Activated CD4-positive, alpha-beta T cell treated with anti-CD3 and anti-CD28 coated beads for 36 hours (primary cell): ENCODE measurements at regions not wholly inside any gene's neighbourhood (a gene's known extent, or its start where the extent isn't known, plus 50 kb on each side); places are given as distances from the start of the nearest gene placed in this dataset.
"Not testable (repeated sequence)": the region's sequence is repeated elsewhere in the genome, so short reads cannot be mapped to it uniquely, and the experiment has no call there.

Source experiments
- ATAC-seq: fragments of 200-7000 bp; cut with Tn5 transposase; one replicate; pipeline ENCODE4 v1.10.0; 2021; ENCODE audit warnings: mild to moderate bottlenecking, moderate library complexity
- CTCF ChIA-PET: fragments of 350-600 bp; sonication (Branson Sonifier 250); formaldehyde crosslinking; loops from one replicate; lab custom pipeline; 2021; ENCODE audit warnings: antibody characterized with exemption; lab: Charles Lee
- POLR2A ChIA-PET: fragments of 350-600 bp; sonication (Branson Sonifier 250); formaldehyde crosslinking; loops from one replicate; lab custom pipeline; 2021; ENCODE audit warnings: antibody characterized with exemption, inconsistent platforms; lab: Charles Lee
- DNase-seq: peaks from one replicate; pipeline ENCODE4 v3.0.0-alpha.2; 2020
- H3K27ac Mint-ChIP-seq: one replicate; pipeline ENCODE4 v1.8.0; 2021; ENCODE audit warnings: mixed read lengths
- H3K27me3 Mint-ChIP-seq: one replicate; pipeline ENCODE4 v1.8.0; 2021; ENCODE audit warnings: mixed read lengths
- H3K36me3 Mint-ChIP-seq: one replicate; pipeline ENCODE4 v1.8.0; 2021; ENCODE audit warnings: low read depth, mixed read lengths
- H3K4me1 Mint-ChIP-seq: one replicate; pipeline ENCODE4 v1.8.0; 2021; ENCODE audit warnings: mixed read lengths
- H3K4me3 Mint-ChIP-seq: one replicate; pipeline ENCODE4 v1.8.0; 2021; ENCODE audit warnings: mild to moderate bottlenecking, moderate library complexity, mixed read lengths
- H3K9me3 Mint-ChIP-seq: one replicate; pipeline ENCODE4 v1.8.0; 2021; ENCODE audit warnings: low read depth, mixed read lengths
- intact Hi-C, 2 experiments: fragments of 100-400 bp; cut with DNase I in 1 of 2; cut with micrococcal nuclease in 1 of 2; formaldehyde crosslinking; loops; one replicate each; pipeline versions ENCODE4 v1.14.2 to v1.15.1; 2022 to 2024; cut with DNase I, micrococcal nuclease

DNA sequence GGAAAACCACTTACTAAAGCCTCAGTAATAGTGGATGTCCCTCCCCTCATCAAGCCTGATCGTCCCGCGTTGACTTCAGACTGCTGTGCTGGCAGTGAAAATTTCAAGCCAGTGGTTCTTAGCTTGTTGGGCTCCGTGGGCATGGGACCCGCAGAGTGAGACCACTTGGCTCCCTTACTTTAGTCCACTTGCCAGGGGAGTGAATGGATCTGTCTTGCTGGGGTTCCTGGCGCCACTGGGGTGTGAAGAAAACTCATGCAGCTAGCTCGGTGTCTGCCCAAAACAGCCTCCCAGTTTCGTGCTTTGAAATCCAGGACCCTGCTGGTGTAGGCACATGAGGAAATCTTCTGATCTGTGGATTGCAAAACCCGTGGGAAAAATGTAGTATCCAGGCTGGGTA, 480.0 kb upstream of the IZUMO3 start:
- intact Hi-C loops, result no loop called here
- Mint-ChIP-seq H3K4me3 (no peak overlapping the region), H3K4me1 (no peaks in the 10 kb centered on the region), H3K27ac (no peak overlapping the region), H3K27me3 (no peaks in the 10 kb centered on the region), H3K9me3 (peaks cover 26% of the 10 kb centered on the region), H3K36me3 (no peaks in the 10 kb centered on the region)
- ATAC-seq, result no peak
- CTCF ChIA-PET, result no interaction called here
- no peak for DNase-seq
- POLR2A ChIA-PET, result no interaction called here

DNA sequence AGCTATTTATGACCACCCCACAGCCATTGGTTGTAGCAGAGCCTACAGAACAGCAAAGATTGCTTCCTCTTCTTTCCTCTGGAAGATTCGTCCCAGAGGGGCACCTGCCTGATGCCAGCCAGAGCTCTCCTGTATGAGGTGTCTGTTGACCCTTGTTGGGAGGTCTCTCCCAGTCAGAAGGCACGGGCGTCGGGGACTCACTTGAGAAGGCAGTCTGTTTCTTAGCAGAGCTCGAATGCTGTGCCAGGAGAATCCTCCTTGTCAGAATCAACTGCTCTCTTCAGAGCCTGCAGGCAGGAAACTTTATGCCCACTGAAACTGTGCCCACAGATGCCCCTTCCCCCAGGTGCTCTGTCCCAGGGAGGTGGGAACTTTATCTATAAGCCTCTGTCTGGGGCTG, 479.5 kb upstream of the IZUMO3 start:
- H3K9me3 Mint-ChIP-seq, result peaks cover 30% of the 10 kb centered on the region
- POLR2A ChIA-PET, result no interaction called here

DNA sequence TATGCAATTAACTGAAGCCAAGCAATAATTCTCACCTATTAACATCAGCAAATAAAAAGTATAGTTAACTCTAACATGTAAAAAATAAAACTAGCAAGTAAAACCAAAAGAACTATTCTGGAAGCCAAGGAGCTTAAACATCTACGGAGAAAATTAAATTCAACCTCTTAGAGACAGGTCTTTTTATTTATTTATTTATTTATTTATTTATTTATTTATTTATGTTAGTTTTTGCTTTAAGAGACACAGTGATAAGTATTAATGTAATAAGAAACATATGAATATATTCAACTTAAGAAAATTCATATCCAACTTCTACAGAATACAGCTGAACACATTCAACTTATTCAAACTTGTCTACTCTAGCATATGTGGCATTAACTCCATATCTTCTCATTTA, 472.1 kb upstream of the IZUMO3 start:
- Mint-ChIP-seq H3K4me1 (no peaks in the 10 kb centered on the region), H3K27me3 (no peaks in the 10 kb centered on the region), H3K27ac (no peak overlapping the region), H3K9me3 (peaks cover 24% of the 10 kb centered on the region), H3K36me3 (no peaks in the 10 kb centered on the region), H3K4me3 (no peak overlapping the region)
- CTCF ChIA-PET, result no interaction called here
- ATAC-seq, result no peak
- no peak for DNase-seq
- POLR2A ChIA-PET, result no interaction called here
- intact Hi-C loops, result no loop called here

More for the DNA sequence above, 479.5 kb upstream of the IZUMO3 start:
- CTCF ChIA-PET, result no interaction called here
- intact Hi-C loops, result no loop called here
- H3K4me3 Mint-ChIP-seq, result no peak overlapping the region
- DNase-seq, result no peak
- no peaks in the 10 kb centered on the region for H3K4me1 Mint-ChIP-seq
- H3K27ac Mint-ChIP-seq, result no peak overlapping the region
- H3K27me3 Mint-ChIP-seq, result no peaks in the 10 kb centered on the region
- no peaks in the 10 kb centered on the region for H3K36me3 Mint-ChIP-seq
- ATAC-seq, result no peak

DNA sequence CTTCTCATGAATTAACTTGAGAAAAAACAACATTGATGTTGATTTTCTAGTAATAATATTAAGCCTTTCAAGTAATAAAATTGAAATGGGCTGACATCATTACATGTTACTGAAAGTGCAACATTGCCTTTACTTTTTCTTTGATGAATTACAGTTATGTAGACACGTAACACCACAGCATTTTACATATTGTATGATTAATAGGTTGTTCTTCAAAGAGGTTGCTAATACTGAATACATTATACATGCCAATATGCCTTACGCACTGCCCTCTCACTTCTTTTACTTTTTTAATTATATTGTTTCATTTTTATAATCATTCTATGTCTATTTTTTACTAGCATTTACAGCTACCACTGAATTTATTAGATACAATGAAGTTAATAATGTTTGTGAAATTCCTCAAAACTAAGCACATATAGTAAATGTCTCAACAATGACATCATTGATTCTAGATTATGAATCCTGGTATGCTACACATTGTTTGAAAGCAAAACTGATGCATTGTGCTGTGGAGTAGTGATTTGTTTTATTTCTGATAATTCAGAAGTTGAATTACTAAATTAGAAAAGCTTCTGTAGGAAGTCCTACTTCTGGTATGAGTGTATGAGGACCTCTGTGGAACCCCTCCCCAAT, 464.4 kb upstream of the IZUMO3 start:
- Mint-ChIP-seq H3K36me3 (no peaks in the 10 kb centered on the region), H3K9me3 (peaks cover 7% of the 10 kb centered on the region)
- intact Hi-C loops, result no loop called here

DNA sequence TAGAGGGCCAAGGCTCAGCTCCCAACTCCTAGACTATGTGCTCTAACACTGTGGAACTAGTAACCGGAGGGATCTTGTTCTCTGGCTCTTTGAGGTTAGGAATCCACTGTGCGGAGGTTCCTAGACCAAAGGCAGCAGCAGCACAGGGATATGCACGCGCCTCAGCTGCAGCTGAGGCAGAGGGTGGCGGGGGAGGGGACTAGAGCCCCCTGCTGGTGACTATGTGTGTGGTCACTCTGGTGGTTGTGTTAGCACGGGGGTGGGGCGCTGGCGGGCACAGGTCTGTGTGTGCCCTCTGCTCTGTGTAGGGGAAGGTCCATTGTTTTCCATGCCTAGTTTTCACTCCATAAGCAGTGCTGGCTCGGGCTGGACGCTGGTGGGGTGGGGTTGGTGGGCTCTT, 458.0 kb upstream of the IZUMO3 start:
- DNase-seq (no peak), ATAC-seq (no peak)
- Mint-ChIP-seq H3K36me3 (no peaks in the 10 kb centered on the region), H3K27ac (no peak overlapping the region), H3K27me3 (no peaks in the 10 kb centered on the region), H3K4me1 (no peaks in the 10 kb centered on the region), H3K4me3 (no peak overlapping the region), H3K9me3 (peaks cover 29% of the 10 kb centered on the region)
- ChIA-PET CTCF (no interaction called here), POLR2A (no interaction called here)
- intact Hi-C loops, result no loop called here

More for the DNA sequence above, 464.4 kb upstream of the IZUMO3 start:
- Mint-ChIP-seq H3K27ac (no peak overlapping the region), H3K27me3 (no peaks in the 10 kb centered on the region), H3K4me3 (no peak overlapping the region), H3K4me1 (no peaks in the 10 kb centered on the region)
- ATAC-seq, result no peak
- ChIA-PET POLR2A (no interaction called here), CTCF (no interaction called here)
- no peak for DNase-seq

DNA sequence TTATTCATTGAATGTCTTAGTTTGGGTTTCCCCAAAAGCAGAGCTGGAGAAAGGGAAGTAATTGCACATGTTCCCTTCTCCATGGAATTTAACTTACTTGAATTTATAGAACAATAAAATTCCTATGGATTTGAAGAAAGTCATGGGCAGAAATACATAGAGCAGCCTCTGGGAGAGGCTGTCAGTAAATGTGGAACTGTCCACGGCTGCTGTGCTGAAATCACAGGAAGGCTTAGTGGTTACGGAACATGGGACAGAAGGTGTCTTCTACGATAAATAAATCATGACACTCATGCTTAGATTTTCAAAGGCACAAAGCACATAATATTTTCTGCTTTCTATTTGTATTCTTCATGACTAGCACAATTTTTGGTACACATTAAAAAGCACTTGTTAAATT, 440.6 kb upstream of the IZUMO3 start:
- no peak overlapping the region for H3K27ac Mint-ChIP-seq
- H3K27me3 Mint-ChIP-seq, result no peaks in the 10 kb centered on the region
- H3K4me3 Mint-ChIP-seq, result no peak overlapping the region
- ATAC-seq (no peak), DNase-seq (no peak)
- peaks cover 15% of the 10 kb centered on the region for H3K9me3 Mint-ChIP-seq
- no peaks in the 10 kb centered on the region for H3K4me1 Mint-ChIP-seq
- intact Hi-C loops, result no loop called here
- ChIA-PET POLR2A (no interaction called here), CTCF (no interaction called here)
- H3K36me3 Mint-ChIP-seq, result no peaks in the 10 kb centered on the region

DNA sequence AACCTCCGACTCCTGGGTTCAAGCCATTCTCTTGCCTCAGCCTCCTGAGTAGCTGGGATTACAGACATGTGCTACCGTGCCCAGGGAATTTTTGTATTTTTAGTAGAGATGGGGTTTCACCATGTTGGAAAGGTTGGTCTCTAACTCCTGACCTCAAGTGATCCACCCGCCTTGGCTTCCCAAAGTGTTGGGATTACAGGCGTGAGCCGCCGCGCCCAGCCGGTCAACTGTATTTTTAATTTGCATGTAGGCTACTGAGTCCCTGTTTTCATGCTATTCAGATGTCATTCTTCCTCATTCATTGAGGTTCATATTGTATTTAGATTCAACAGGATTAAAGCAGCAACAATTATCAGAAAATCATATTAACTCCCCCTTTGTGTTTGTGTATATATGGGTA, 425.1 kb upstream of the IZUMO3 start:
- H3K4me3 Mint-ChIP-seq, H3K27me3 Mint-ChIP-seq, H3K36me3 Mint-ChIP-seq, POLR2A ChIA-PET, ATAC-seq, intact Hi-C loops, DNase-seq, CTCF ChIA-PET, H3K27ac Mint-ChIP-seq, H3K4me1 Mint-ChIP-seq: not testable (repeated sequence)
- peaks cover 13% of the 10 kb centered on the region for H3K9me3 Mint-ChIP-seq

DNA sequence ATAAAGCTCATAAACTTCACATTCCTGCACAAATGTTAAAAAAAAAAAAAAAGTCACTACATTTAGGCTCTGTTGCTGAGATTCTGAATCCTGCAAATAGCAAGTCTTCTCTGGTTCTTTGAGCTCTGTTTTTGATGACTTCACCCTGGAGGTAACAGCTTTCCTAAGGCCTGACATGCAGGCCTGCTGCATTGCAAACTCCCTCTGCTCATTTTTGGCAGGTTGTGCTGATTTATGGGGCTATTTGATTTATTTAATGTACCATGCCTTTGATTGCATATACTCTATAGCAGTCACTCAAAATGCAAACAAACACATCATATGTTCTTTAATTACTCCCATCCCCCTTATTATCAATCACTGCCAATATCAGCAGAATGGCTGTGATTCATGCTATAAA, 416.1 kb upstream of the IZUMO3 start:
- no peaks in the 10 kb centered on the region for H3K27me3 Mint-ChIP-seq

DNA sequence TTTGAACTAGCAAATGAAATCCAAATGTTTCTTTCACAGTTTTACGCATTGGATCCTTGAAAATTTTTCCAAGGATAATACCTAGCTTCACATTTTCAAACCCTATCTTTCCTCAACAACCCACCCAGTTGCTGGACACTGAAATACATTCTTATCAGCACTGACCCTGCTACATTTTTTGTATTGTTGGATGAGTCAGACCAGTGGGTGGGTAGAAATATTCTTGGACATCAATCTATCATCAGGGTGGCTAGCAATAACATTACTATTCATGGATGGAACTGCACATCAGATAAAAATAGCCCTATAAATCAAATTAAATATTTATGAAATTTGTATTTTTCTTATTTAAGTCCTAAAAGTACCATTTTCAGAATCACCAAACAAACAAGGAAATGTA, 407.4 kb upstream of the IZUMO3 start:
- Mint-ChIP-seq H3K27me3 (no peaks in the 10 kb centered on the region), H3K4me3 (no peak overlapping the region), H3K4me1 (no peaks in the 10 kb centered on the region), H3K27ac (no peak overlapping the region), H3K9me3 (peaks cover 17% of the 10 kb centered on the region), H3K36me3 (no peaks in the 10 kb centered on the region)
- POLR2A ChIA-PET, result no interaction called here
- CTCF ChIA-PET, result no interaction called here
- DNase-seq, result no peak
- intact Hi-C loops, result no loop called here
- ATAC-seq, result no peak

More for the DNA sequence above, 416.1 kb upstream of the IZUMO3 start:
- POLR2A ChIA-PET, result no interaction called here
- no peaks in the 10 kb centered on the region for H3K36me3 Mint-ChIP-seq
- DNase-seq (no peak), ATAC-seq (no peak)
- peaks cover 4% of the 10 kb centered on the region for H3K9me3 Mint-ChIP-seq
- no peak overlapping the region for H3K4me3 Mint-ChIP-seq
- H3K4me1 Mint-ChIP-seq, result no peaks in the 10 kb centered on the region
- CTCF ChIA-PET, result no interaction called here
- H3K27ac Mint-ChIP-seq, result no peak overlapping the region
- intact Hi-C loops, result no loop called here

DNA sequence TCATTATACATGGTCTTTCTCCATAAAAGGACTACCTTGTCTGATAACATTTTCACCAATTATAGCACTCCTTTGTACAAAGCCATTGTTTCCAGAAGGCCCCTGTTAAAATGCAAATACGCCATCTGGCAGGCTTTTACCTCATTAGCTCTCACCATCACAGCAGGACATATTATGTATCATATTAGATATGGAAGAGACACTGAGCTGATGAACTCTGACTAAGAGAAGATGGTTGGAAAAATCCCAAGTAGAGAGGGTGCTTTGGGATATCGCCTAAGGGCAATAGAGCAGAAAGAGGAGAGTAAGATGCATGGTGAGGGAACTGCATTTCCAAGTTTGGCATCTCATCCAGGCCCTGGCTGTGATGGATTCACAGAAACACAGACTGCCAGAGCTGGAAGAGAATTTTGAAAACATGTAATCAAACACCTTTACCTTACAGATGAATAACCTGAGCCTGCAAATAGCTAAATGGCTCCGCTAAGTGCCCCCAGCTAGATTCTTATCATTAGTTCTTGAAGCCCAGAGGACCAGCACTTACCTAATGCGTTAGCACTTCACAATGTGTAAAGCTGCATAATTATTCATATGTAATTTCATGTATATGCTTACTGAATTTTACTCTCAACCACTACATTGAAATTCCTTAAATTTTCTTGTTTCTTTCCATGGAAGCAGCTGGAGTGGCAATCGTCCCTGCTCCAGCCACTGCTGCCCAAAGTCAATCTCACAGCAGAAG, 393.6 kb upstream of the IZUMO3 start:
- no peak overlapping the region for H3K27ac Mint-ChIP-seq
- H3K4me3 Mint-ChIP-seq, result no peak overlapping the region
- intact Hi-C loops, result no loop called here
- H3K9me3 Mint-ChIP-seq, result peaks cover 13% of the 10 kb centered on the region
- H3K4me1 Mint-ChIP-seq, result no peaks in the 10 kb centered on the region
- ATAC-seq, result no peak
- POLR2A ChIA-PET, result no interaction called here
- H3K27me3 Mint-ChIP-seq, result no peaks in the 10 kb centered on the region
- no peak for DNase-seq
- H3K36me3 Mint-ChIP-seq, result no peaks in the 10 kb centered on the region
- CTCF ChIA-PET, result no interaction called here

DNA sequence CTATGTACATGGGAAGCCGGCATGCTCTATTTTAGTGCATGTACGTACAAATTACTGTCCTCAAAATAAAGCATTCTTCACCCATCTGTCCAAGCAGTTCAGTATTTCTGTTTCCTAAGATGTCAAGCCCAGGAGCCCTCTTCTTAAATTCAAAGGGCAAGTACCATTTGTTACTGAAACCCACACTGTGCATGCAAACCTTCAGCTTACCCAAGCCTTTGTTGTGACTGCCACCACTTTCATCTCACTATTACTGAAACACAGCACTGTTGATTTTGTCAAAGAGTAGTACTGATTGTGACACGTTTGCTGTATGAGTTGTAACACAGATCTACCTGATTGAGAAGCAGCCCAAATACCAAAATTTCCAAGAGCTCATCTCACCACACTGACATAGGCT, 390.4 kb upstream of the IZUMO3 start:
- no peak overlapping the region for H3K27ac Mint-ChIP-seq
- DNase-seq (no peak), ATAC-seq (no peak)
- no peaks in the 10 kb centered on the region for H3K27me3 Mint-ChIP-seq
- no peak overlapping the region for H3K4me3 Mint-ChIP-seq
- H3K36me3 Mint-ChIP-seq, result no peaks in the 10 kb centered on the region
- no peaks in the 10 kb centered on the region for H3K4me1 Mint-ChIP-seq
- CTCF ChIA-PET, result no interaction called here
- peaks cover 12% of the 10 kb centered on the region for H3K9me3 Mint-ChIP-seq
- intact Hi-C loops, result no loop called here
- POLR2A ChIA-PET, result no interaction called here

DNA sequence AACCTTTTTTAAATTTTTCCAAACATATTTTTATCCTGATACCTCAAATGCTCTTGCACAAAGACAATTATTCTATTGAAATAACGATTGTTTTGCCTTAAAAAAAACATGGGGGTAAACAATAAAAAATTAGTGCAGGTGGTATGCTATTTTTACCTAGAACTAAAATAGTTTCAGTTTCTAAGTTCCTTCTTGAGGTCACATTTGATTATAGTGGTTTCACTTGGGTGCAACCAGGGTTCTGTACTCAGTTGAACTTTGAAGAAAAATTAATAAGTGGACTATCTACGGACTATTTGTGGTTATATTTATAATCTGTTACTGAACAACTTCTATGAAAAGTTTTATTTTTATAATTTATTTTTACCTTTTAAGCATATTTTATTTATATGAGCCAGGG, 387.1 kb upstream of the IZUMO3 start:
- Mint-ChIP-seq H3K36me3 (no peaks in the 10 kb centered on the region), H3K4me1 (no peaks in the 10 kb centered on the region), H3K27ac (no peak overlapping the region), H3K4me3 (no peak overlapping the region), H3K9me3 (peaks cover 11% of the 10 kb centered on the region), H3K27me3 (no peaks in the 10 kb centered on the region)
- ChIA-PET CTCF (no interaction called here), POLR2A (no interaction called here)
- DNase-seq (no peak), ATAC-seq (no peak)
- intact Hi-C loops, result no loop called here
